Mesenchymal stem cell (in vitro differentiated cells and primary cell): ENCODE measurements at regions not wholly inside any gene's neighbourhood (a gene's known extent, or its start where the extent isn't known, plus 50 kb on each side); places are given as distances from the start of the nearest gene placed in this dataset.

ENCODE experiments used
- DNase-seq: peaks from one replicate; pipeline ENCODE4 v3.0.0-alpha.2; 2013
- H2AFZ ChIP-seq: one replicate; pipeline ENCODE4 v1.6.1; 2013; ENCODE audit warnings: low read depth, mild to moderate bottlenecking, control low read depth, inconsistent platforms, low read length, moderate library complexity
- H2AK5ac ChIP-seq: 2 replicates; pipeline ENCODE4 v1.6.1; 2013; ENCODE audit warnings: low read length, moderate library complexity, mild to moderate bottlenecking, inconsistent platforms; ENCODE audit not compliant: severe bottlenecking
- H2BK120ac ChIP-seq: one replicate; pipeline ENCODE4 v1.6.1; 2013; ENCODE audit warnings: low read depth, mild to moderate bottlenecking, inconsistent platforms, low read length, moderate library complexity
- H2BK12ac ChIP-seq, 2 experiments: one replicate each; pipeline ENCODE4 v1.6.1; 2013; ENCODE audit warnings: inconsistent platforms in 2 of 2, low read length in 2 of 2, mild to moderate bottlenecking in 2 of 2, moderate library complexity in 2 of 2, control low read depth in 1 of 2
- H2BK15ac ChIP-seq: one replicate; pipeline ENCODE4 v1.6.1; 2013; ENCODE audit warnings: mild to moderate bottlenecking, low read depth, inconsistent platforms; ENCODE audit not compliant: poor library complexity, severe bottlenecking
- H2BK5ac ChIP-seq: 2 replicates; pipeline ENCODE4 v1.6.1; 2013; ENCODE audit warnings: low read depth, mild to moderate bottlenecking, low read length, control low read depth, inconsistent platforms; ENCODE audit not compliant: poor library complexity, severe bottlenecking
- H3K14ac ChIP-seq, 2 experiments: one replicate each; pipeline ENCODE4 v1.6.1; 2013; ENCODE audit warnings: inconsistent platforms in 2 of 2, low read length in 2 of 2, control low read depth in 1 of 2, mild to moderate bottlenecking in 1 of 2, moderate library complexity in 1 of 2
- H3K18ac ChIP-seq, 2 experiments: one replicate each; pipeline ENCODE4 v1.6.1; 2013; ENCODE audit warnings: inconsistent platforms in 2 of 2, low read length in 2 of 2, control low read depth in 1 of 2, low read depth in 1 of 2, mild to moderate bottlenecking in 1 of 2
- H3K23ac ChIP-seq, 2 experiments: one replicate each; pipeline ENCODE4 v1.6.1; 2013; ENCODE audit warnings: inconsistent platforms in 2 of 2, low read length in 2 of 2, mild to moderate bottlenecking in 2 of 2, moderate library complexity in 2 of 2, control low read depth in 1 of 2
- H3K27ac ChIP-seq: 2 replicates; pipeline ENCODE4 v1.5.1; 2013; ENCODE audit warnings: mild to moderate bottlenecking, moderate library complexity, low read length, control low read depth, inconsistent platforms; ENCODE audit not compliant: poor library complexity, severe bottlenecking
- H3K27me3 ChIP-seq, 2 experiments: 2 replicates each; pipeline versions ENCODE4 v1.6.1 to v1.7.0; 2013; ENCODE audit warnings: low read length in 2 of 2, mild to moderate bottlenecking in 2 of 2, moderate library complexity in 2 of 2, control low read depth in 1 of 2, inconsistent platforms in 1 of 2; ENCODE audit not compliant: control insufficient read depth in 1 of 2, insufficient read depth in 1 of 2
- H3K36me3 ChIP-seq, 2 experiments: 2 replicates each; pipeline versions ENCODE4 v1.6.1 to v1.7.0; 2013; ENCODE audit warnings: low read length in 2 of 2, control low read depth in 1 of 2, inconsistent platforms in 1 of 2, low read depth in 1 of 2, mild to moderate bottlenecking in 1 of 2; ENCODE audit not compliant: insufficient read depth in 2 of 2, control insufficient read depth in 1 of 2
- H3K4ac ChIP-seq, 2 experiments: one replicate each; pipeline ENCODE4 v1.6.1; 2013; ENCODE audit warnings: inconsistent platforms in 2 of 2, low read length in 2 of 2, mild to moderate bottlenecking in 2 of 2, moderate library complexity in 2 of 2, control low read depth in 1 of 2, low read depth in 1 of 2
- H3K4me1 ChIP-seq: 2 replicates; pipeline ENCODE4 v1.6.1; 2013; ENCODE audit warnings: low read depth, low read length, control low read depth; ENCODE audit not compliant: control insufficient read depth, insufficient read depth
- H3K4me2 ChIP-seq: 2 replicates; pipeline ENCODE4 v1.6.1; 2013; ENCODE audit warnings: low read length, mild to moderate bottlenecking, inconsistent platforms; ENCODE audit not compliant: poor library complexity, severe bottlenecking
- H3K4me3 ChIP-seq, 2 experiments: 2 replicates each; pipeline versions ENCODE4 v1.5.1 to v1.7.0; 2013; ENCODE audit warnings: low read length in 2 of 2, mild to moderate bottlenecking in 2 of 2, control low read depth in 1 of 2, low read depth in 1 of 2; ENCODE audit not compliant: insufficient read depth in 1 of 2
- H3K79me1 ChIP-seq: replicated peaks from 2 replicates; pipeline ENCODE4 v1.6.1; 2013; ENCODE audit warnings: mild to moderate bottlenecking, control low read depth, low read length, inconsistent platforms; ENCODE audit not compliant: poor library complexity, severe bottlenecking
- H3K9ac ChIP-seq: 2 replicates; pipeline ENCODE4 v1.7.0; 2013; ENCODE audit warnings: mild to moderate bottlenecking, low read length, moderate library complexity
- H3K9me3 ChIP-seq: 2 replicates; pipeline ENCODE4 v1.7.0; 2013; ENCODE audit warnings: mild to moderate bottlenecking, low read length; ENCODE audit not compliant: control insufficient read depth
- H4K8ac ChIP-seq: one replicate; pipeline ENCODE4 v1.6.1; 2013; ENCODE audit warnings: inconsistent platforms, mild to moderate bottlenecking, low read length, moderate library complexity
- H4K91ac ChIP-seq: one replicate; pipeline ENCODE4 v1.6.1; 2013; ENCODE audit warnings: mild to moderate bottlenecking, low read length, inconsistent platforms
- WGBS: methylation state at CpG from one replicate; pipeline ENCODE4 v1.1.7; 2013; ENCODE audit warnings: mixed read lengths; 5-methylcytosine and 5-hydroxymethylcytosine counted together

DNA sequence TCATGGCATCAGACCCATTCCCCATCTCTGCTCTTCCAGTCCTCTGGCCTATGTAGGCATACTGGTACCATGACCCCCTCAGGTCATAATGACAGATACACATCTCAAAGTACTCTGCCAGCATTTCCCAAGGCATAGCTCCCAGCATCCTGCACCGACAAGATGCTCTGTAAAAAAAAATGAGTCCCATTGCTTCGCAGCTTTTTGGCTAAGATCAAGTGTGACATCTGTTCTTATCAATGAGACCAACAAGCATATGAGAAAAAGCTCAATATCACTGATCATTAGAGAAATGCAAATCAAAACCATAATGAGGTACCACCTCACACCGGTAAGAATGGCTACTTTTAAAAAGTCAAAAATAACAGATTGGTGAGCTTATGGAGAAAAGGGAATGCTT lies 463.9 kb upstream of the PROK2 start:
- 95% methylated on average over 2 of the region's 3 CpGs for WGBS
- Histone ChIP-seq H4K91ac (no peak overlapping the region), H3K23ac (no peak overlapping the region), H3K4me3 (no peak overlapping the region), H2AK5ac (no peak overlapping the region), H3K4ac (no peak overlapping the region), H3K4me1 (no peaks in the 10 kb centered on the region), H3K79me1 (no peaks in the 10 kb centered on the region), H3K27me3 (peaks cover 32 to 61% of the 10 kb centered on the region in 2 experiments), H2BK15ac (no peak overlapping the region), H3K36me3 (no peaks in the 10 kb centered on the region), H3K14ac (no peak overlapping the region), H3K4me2 (no peak overlapping the region), H3K9ac (no peak overlapping the region), H2BK12ac (no peak overlapping the region), H4K8ac (no peak overlapping the region), H3K9me3 (no peaks in the 10 kb centered on the region), H3K27ac (no peak overlapping the region), H3K18ac (no peak overlapping the region), H2BK5ac (no peak overlapping the region), H2AFZ (no peak overlapping the region), H2BK120ac (no peak overlapping the region)
- DNase-seq: no peak

DNA sequence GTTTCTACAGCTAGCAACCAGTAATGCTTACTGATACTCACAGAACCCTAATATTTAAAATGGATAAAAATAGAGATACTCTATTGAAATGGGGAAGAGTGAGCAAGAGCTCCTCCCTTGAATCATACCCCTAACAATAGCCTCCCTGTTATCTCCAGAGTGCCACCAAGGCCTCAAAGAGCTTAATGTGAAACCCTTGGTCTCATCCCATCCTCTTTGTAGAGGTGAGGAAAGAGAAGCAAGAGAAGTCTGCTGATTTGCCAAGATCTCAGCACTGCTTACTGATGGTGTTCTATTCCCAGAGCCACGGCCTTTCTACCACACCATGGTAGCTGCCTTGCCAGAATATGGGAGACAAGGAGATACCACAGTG lies 463.4 kb upstream of the PROK2 start:
- Histone ChIP-seq H2BK5ac (no peak overlapping the region), H2AFZ (no peak overlapping the region), H3K4me1 (no peaks in the 10 kb centered on the region), H3K27me3 (peaks cover 32 to 61% of the 10 kb centered on the region in 2 experiments), H3K18ac (no peak overlapping the region), H3K9me3 (no peaks in the 10 kb centered on the region), H3K4me2 (no peak overlapping the region), H3K23ac (no peak overlapping the region), H3K4ac (no peak overlapping the region), H4K91ac (no peak overlapping the region), H3K27ac (no peak overlapping the region), H3K4me3 (no peak overlapping the region), H3K14ac (no peak overlapping the region), H3K9ac (no peak overlapping the region), H3K36me3 (no peaks in the 10 kb centered on the region), H2BK12ac (no peak overlapping the region), H2BK120ac (no peak overlapping the region), H2AK5ac (no peak overlapping the region), H3K79me1 (no peaks in the 10 kb centered on the region), H4K8ac (no peak overlapping the region), H2BK15ac (no peak overlapping the region)
- 0% methylated on average over 1 of the region's 1 CpG for WGBS
- DNase-seq: no peak

DNA sequence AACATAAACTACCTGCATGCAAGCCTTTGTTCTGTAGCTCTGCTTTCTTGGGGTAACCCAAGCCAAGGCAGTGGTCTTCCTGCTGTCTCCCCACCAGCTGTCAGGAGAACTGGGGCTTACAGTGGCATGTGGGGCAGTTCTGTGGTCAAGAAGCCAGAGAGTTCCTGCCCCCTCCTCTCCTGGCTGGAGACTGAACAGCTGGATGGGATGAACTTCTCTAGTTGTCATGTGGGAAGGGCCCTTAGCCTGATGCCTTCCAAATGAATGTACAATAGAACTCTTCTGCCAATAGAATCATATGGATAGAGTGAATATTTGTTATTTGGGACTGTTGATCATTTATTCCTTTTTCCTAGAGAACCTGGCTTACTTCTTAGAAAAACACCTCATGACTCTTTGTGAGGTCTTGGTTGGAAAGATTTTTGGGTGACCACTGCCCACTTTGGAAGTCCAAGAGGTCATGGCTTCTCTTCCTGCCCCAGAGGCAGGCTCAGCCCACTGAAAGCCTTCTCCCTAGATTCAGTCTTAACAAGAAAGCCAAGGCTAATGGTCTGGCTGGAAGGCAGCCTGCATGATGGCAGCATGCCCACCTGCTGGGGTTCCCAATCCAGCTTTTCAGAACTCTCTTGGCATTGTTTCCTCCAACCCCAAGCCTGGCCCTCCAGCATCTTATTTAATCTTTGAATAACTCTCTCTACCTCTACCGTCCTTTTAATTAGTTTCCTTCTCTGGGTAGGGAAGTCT lies 462.9 kb upstream of the PROK2 start:
- H3K4me3 ChIP-seq: no peak overlapping the region
- no peaks in the 10 kb centered on the region for H3K9me3 ChIP-seq
- no peak overlapping the region for H3K18ac ChIP-seq
- H2AFZ ChIP-seq: no peak overlapping the region
- no peak overlapping the region for H2BK5ac ChIP-seq
- H2BK120ac ChIP-seq: no peak overlapping the region
- no peak overlapping the region for H4K91ac ChIP-seq
- H3K9ac ChIP-seq: no peak overlapping the region
- H3K4ac ChIP-seq: no peak overlapping the region
- no peaks in the 10 kb centered on the region for H3K79me1 ChIP-seq
- H3K36me3 ChIP-seq: no peaks in the 10 kb centered on the region
- no peak overlapping the region for H2BK12ac ChIP-seq
- H2BK15ac ChIP-seq: no peak overlapping the region
- H3K23ac ChIP-seq: no peak overlapping the region
- no peak overlapping the region for H3K4me2 ChIP-seq
- H3K27ac ChIP-seq: no peak overlapping the region
- WGBS: no CpG with 5 or more reads among the region's 1 CpG
- H4K8ac ChIP-seq: no peak overlapping the region
- no peak overlapping the region for H3K14ac ChIP-seq
- no peak for DNase-seq
- no peaks in the 10 kb centered on the region for H3K4me1 ChIP-seq
- H2AK5ac ChIP-seq: no peak overlapping the region
- peaks cover 32 to 60% of the 10 kb centered on the region in 2 experiments for H3K27me3 ChIP-seq

DNA sequence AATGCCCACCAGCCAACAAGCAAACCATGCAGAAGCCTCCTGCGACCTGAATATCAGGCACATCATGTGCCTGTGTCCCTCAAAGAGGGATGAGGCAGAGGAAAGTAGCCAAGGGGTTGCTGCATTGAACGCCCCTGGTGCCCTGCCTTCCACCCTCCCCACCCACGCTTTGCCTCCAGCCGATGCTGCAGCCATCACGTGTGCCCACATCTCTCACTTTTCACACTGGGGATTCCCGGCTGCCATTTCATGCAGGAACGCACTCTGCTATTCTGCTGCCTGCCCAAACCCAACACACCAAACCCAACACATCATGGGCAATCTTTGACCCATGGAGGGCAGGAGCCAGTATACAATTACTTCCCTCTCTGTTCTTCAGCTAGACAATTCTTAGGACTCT lies 462.2 kb upstream of the PROK2 start:
- no peak overlapping the region for H3K18ac ChIP-seq
- WGBS: 87% methylated on average over 7 of the region's 7 CpGs
- no peak overlapping the region for H3K9ac ChIP-seq
- H3K36me3 ChIP-seq: no peaks in the 10 kb centered on the region
- H2BK120ac ChIP-seq: no peak overlapping the region
- no peaks in the 10 kb centered on the region for H3K4me1 ChIP-seq
- H4K8ac ChIP-seq: no peak overlapping the region
- no peak overlapping the region for H4K91ac ChIP-seq
- no peak overlapping the region for H2BK12ac ChIP-seq
- no peak overlapping the region for H2AFZ ChIP-seq
- H2BK5ac ChIP-seq: no peak overlapping the region
- no peak overlapping the region for H3K4me3 ChIP-seq
- no peak overlapping the region for H3K4ac ChIP-seq
- no peak for DNase-seq
- H3K27me3 ChIP-seq: peaks cover 28 to 56% of the 10 kb centered on the region in 2 experiments
- no peak overlapping the region for H3K23ac ChIP-seq
- no peaks in the 10 kb centered on the region for H3K9me3 ChIP-seq
- H3K4me2 ChIP-seq: no peak overlapping the region
- no peak overlapping the region for H3K14ac ChIP-seq
- no peak overlapping the region for H2AK5ac ChIP-seq
- no peak overlapping the region for H3K27ac ChIP-seq
- no peaks in the 10 kb centered on the region for H3K79me1 ChIP-seq
- no peak overlapping the region for H2BK15ac ChIP-seq
